Loucy (cell line): ENCODE measurements at regions not wholly inside any gene's neighbourhood (a gene's known extent, or its start where the extent isn't known, plus 50 kb on each side); places are given as distances from the start of the nearest gene placed in this dataset.

Source experiments
- H2AFZ ChIP-seq: fragments of 200-600 bp; sonication (generic); 2 replicates; pipeline ENCODE4 v1.6.0; 2016; ENCODE audit warnings: antibody characterized with exemption, mild to moderate bottlenecking, low read length, moderate library complexity
- H3F3A ChIP-seq: fragments of 200-600 bp; 2 replicates; pipeline ENCODE4 v1.6.0; 2016; ENCODE audit warnings: antibody characterized with exemption, low read depth, mild to moderate bottlenecking
- H3K27me3 ChIP-seq: fragments of 200-600 bp; sonication (generic); 2 replicates; pipeline ENCODE4 v1.6.1; 2014; ENCODE audit warnings: low read length, mild to moderate bottlenecking; ENCODE audit not compliant: insufficient read depth, poor library complexity, severe bottlenecking
- H3K36me3 ChIP-seq: fragments of 200-600 bp; sonication (generic); 2 replicates; pipeline ENCODE4 v1.6.1; 2016; ENCODE audit warnings: low read length; ENCODE audit not compliant: insufficient read depth
- H3K4me1 ChIP-seq: fragments of 200-600 bp; sonication (generic); 2 replicates; pipeline ENCODE4 v1.5.1; 2014; ENCODE audit warnings: low read length, mild to moderate bottlenecking; ENCODE audit not compliant: insufficient read depth, poor library complexity, severe bottlenecking
- H3K4me2 ChIP-seq: fragments of 200-600 bp; sonication (generic); 2 replicates; pipeline ENCODE4 v1.6.0; 2014; ENCODE audit warnings: antibody characterized with exemption, low read length, low read depth, mild to moderate bottlenecking; ENCODE audit not compliant: poor library complexity, severe bottlenecking
- H3K4me3 ChIP-seq: fragments of 200-600 bp; sonication (generic); 2 replicates; pipeline ENCODE4 v1.5.1; 2014; ENCODE audit warnings: low read length, mild to moderate bottlenecking, mixed read lengths; ENCODE audit not compliant: poor library complexity, severe bottlenecking
- H3K79me2 ChIP-seq: fragments of 200-600 bp; sonication (generic); 2 replicates; pipeline ENCODE4 v1.6.1; 2014; ENCODE audit warnings: low read length; ENCODE audit not compliant: insufficient read depth
- H3K9ac ChIP-seq: fragments of 200-600 bp; sonication (generic); 2 replicates; pipeline ENCODE4 v1.6.0; 2014; ENCODE audit warnings: mild to moderate bottlenecking, low read depth, low read length, moderate library complexity; ENCODE audit not compliant: poor library complexity, severe bottlenecking
- H3K9me2 ChIP-seq: fragments of 200-600 bp; sonication (generic); replicated peaks from 2 replicates; pipeline ENCODE4 v1.6.1; 2016; ENCODE audit warnings: low read depth, low read length, mixed read lengths
- H3K9me3 ChIP-seq: fragments of 200-600 bp; sonication (generic); 2 replicates; pipeline ENCODE4 v1.6.1; 2014; ENCODE audit warnings: mild to moderate bottlenecking, antibody characterized with exemption, low read length, low read depth; ENCODE audit not compliant: insufficient read depth
- H4K20me1 ChIP-seq: fragments of 200-600 bp; sonication (generic); 2 replicates; pipeline ENCODE4 v1.6.0; 2014; ENCODE audit warnings: antibody characterized with exemption, low read length, mild to moderate bottlenecking; ENCODE audit not compliant: insufficient read depth, poor library complexity, severe bottlenecking
- CTCF ChIP-seq: fragments of 200-600 bp; sonication (generic); conservative IDR thresholded peaks from 2 replicates; pipeline ENCODE4 v1.5.1; 2014; ENCODE audit warnings: mild to moderate bottlenecking, antibody characterized with exemption, low read length
- EZH2phosphoT487 ChIP-seq: fragments of 200-600 bp; IDR thresholded peaks from 2 replicates; pipeline ENCODE4 v1.6.1; 2018; ENCODE audit warnings: antibody characterized with exemption, mild to moderate bottlenecking, moderate library complexity, borderline replicate concordance

GRCh38 chr12:24008166-24008565 is 58.7 kb upstream of the SOX5 start:
- no peaks in the 10 kb centered on the region for H3K36me3 ChIP-seq
- no peaks in the 10 kb centered on the region for H3K9me3 ChIP-seq

More at GRCh38 chr12:24008166-24008565, 58.7 kb upstream of the SOX5 start:
- no peak overlapping the region for H2AFZ ChIP-seq
- H3K79me2 ChIP-seq: no peaks in the 10 kb centered on the region
- TF ChIP-seq CTCF (no peak), EZH2phosphoT487 (no peak)
- H3K9me2 ChIP-seq: no peaks in the 10 kb centered on the region
- no peak overlapping the region for H3K4me3 ChIP-seq
- H3K4me1 ChIP-seq: no peaks in the 10 kb centered on the region
- H3K27me3 ChIP-seq: no peaks in the 10 kb centered on the region
- H3F3A ChIP-seq: no peaks in the 10 kb centered on the region
- no peak overlapping the region for H3K4me2 ChIP-seq
- no peak overlapping the region for H3K9ac ChIP-seq
- H4K20me1 ChIP-seq: no peaks in the 10 kb centered on the region
